SK-N-SH treated with all-trans-retinoic acid at 6 μM for 48 hours (cell line): ENCODE measurements at regions not wholly inside any gene's neighbourhood (a gene's known extent, or its start where the extent isn't known, plus 50 kb on each side); places are given as distances from the start of the nearest gene placed in this dataset.

Experiments
- ARNTL ChIP-seq: fragments of 450-650 bp; formaldehyde crosslinking; IDR thresholded peaks from 2 replicates; pipeline ENCODE4 v1.5.0; 2020; ENCODE audit warnings: low read depth, mild to moderate bottlenecking, moderate library complexity, borderline replicate concordance
- CSDC2 ChIP-seq: fragments of 250-450 bp; sonication (Bioruptor Pico); IDR thresholded peaks from 2 replicates; pipeline ENCODE4 v1.5.0; 2020; ENCODE audit warnings: mild to moderate bottlenecking, moderate library complexity
- GLIS3 ChIP-seq: fragments of 250-450 bp; sonication (Bioruptor Pico); IDR thresholded peaks from 2 replicates; pipeline ENCODE4 v1.5.0; 2020; ENCODE audit warnings: mild to moderate bottlenecking, moderate library complexity
- PATZ1 ChIP-seq: fragments of 250-450 bp; sonication (Bioruptor Pico); IDR thresholded peaks from 2 replicates; pipeline ENCODE4 v1.8.0; 2020; ENCODE audit warnings: mild to moderate bottlenecking, moderate library complexity, borderline replicate concordance
- RARB ChIP-seq: fragments of 250-450 bp; sonication (Bioruptor Pico); IDR thresholded peaks from 2 replicates; pipeline ENCODE4 v1.8.0; 2021; ENCODE audit warnings: mild to moderate bottlenecking, moderate library complexity
- ZNF565 ChIP-seq: fragments of 450-650 bp; formaldehyde crosslinking; conservative IDR thresholded peaks from 2 replicates; pipeline ENCODE4 v1.5.0; 2020; ENCODE audit warnings: low read depth, mild to moderate bottlenecking, moderate library complexity
- TF ChIP-seq, protein P1 (sequence below): fragments of 250-450 bp; sonication (Bioruptor Pico); IDR thresholded peaks from 2 replicates; pipeline ENCODE4 v1.5.1; 2021; ENCODE audit warnings: mild to moderate bottlenecking, moderate library complexity

DNA sequence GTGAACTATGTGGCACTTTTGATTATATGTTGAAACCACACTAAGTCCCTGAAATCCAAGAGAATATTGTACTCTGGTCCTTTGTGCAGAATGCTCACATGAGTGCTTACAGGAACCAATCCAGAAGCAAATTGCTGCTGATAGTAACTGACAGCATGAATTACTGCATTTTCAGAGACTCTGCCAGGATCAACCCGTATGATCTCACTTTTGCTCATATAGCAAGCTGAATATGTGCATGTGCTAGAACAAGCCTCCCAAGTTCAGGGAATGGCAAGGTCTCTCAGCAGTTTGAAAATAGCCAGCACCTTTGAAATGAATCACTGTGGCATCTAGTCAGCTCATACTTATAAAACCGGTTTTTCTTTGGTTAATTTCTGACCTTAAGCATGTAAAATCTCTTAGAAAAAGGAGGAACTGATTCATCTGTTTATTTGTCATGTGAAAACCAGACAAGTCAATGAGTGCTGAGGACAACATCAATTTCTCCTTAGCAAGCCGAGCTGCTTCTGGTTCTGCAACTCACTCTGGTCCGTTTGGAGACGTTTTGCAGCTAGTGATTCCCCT, 215.7 kb upstream of the ELL2 start:
- TF ChIP-seq GLIS3 (CRISPR knock-in tag) (no peak), ARNTL (CRISPR knock-in tag) (no peak), PATZ1 (no peak), CSDC2 (CRISPR knock-in tag) (no peak), RARB (CRISPR knock-in tag) (no peak), ZNF565 (CRISPR knock-in tag) (no peak)
- TF ChIP-seq, protein P1, sequence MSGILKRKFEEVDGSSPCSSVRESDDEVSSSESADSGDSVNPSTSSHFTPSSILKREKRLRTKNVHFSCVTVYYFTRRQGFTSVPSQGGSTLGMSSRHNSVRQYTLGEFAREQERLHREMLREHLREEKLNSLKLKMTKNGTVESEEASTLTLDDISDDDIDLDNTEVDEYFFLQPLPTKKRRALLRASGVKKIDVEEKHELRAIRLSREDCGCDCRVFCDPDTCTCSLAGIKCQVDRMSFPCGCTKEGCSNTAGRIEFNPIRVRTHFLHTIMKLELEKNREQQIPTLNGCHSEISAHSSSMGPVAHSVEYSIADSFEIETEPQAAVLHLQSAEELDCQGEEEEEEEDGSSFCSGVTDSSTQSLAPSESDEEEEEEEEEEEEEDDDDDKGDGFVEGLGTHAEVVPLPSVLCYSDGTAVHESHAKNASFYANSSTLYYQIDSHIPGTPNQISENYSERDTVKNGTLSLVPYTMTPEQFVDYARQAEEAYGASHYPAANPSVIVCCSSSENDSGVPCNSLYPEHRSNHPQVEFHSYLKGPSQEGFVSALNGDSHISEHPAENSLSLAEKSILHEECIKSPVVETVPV, result no peak
